ENCODE measurements at regions not wholly inside any gene's neighbourhood (a gene's known extent, or its start where the extent isn't known, plus 50 kb on each side); places are given as distances from the start of the nearest gene placed in this dataset.

GRCh38 chr4:57401586-57401985, 291.4 kb upstream of the IGFBP7 start:
- H3K4me1 ChIP-seq = no peaks in the 10 kb centered on the region
- no peak overlapping the region for H3K27ac ChIP-seq
- no peak overlapping the region for H3K4me3 ChIP-seq
- no peaks in the 10 kb centered on the region for H3K36me3 ChIP-seq
- H3K27me3 ChIP-seq = no peaks in the 10 kb centered on the region
- DNase-seq (ENCODE audit: low spot score in 2 of 2) = no peak
- 87% methylated on average over 4 of the region's 4 CpGs for WGBS
- no peaks in the 10 kb centered on the region for H3K9me3 ChIP-seq
- TF ChIP-seq CTCF (IDR thresholded peaks at IDR 0.05) (no peak), POLR2A (IDR thresholded peaks at IDR 0.05) (no peak), EP300 (IDR thresholded peaks at IDR 0.05) (no peak), POLR2AphosphoS5 (IDR thresholded peaks at IDR 0.05) (no peak)

- 97% methylated on average over 3 of the region's 3 CpGs for WGBS
- no peaks in the 10 kb centered on the region for H3K27me3 ChIP-seq
- H3K27ac ChIP-seq = no peak overlapping the region
- DNase-seq (ENCODE audit: low spot score in 2 of 2) = no peak
- TF ChIP-seq CTCF (IDR thresholded peaks at IDR 0.05) = no peak
- TF ChIP-seq EP300 (IDR thresholded peaks at IDR 0.05) = no peak
- TF ChIP-seq POLR2AphosphoS5 (IDR thresholded peaks at IDR 0.05) = no peak
- no peak for TF ChIP-seq POLR2A (IDR thresholded peaks at IDR 0.05)
- no peaks in the 10 kb centered on the region for H3K4me1 ChIP-seq
- no peak overlapping the region for H3K4me3 ChIP-seq
- H3K36me3 ChIP-seq = no peaks in the 10 kb centered on the region
- H3K9me3 ChIP-seq = no peaks in the 10 kb centered on the region
Measured at GRCh38 chr4:57378766-57379165, 268.6 kb upstream of the IGFBP7 start.

- H3K27me3 ChIP-seq = no peaks in the 10 kb centered on the region
- 83% methylated on average over 1 of the region's 1 CpG for WGBS
- no peak overlapping the region for H3K27ac ChIP-seq
- no peaks in the 10 kb centered on the region for H3K4me1 ChIP-seq
- TF ChIP-seq CTCF (IDR thresholded peaks at IDR 0.05) = no peak
- TF ChIP-seq POLR2A (IDR thresholded peaks at IDR 0.05) = no peak
- no peak for TF ChIP-seq EP300 (IDR thresholded peaks at IDR 0.05)
- no peak for TF ChIP-seq POLR2AphosphoS5 (IDR thresholded peaks at IDR 0.05)
- no peaks in the 10 kb centered on the region for H3K36me3 ChIP-seq
- no peaks in the 10 kb centered on the region for H3K9me3 ChIP-seq
- no peak overlapping the region for H3K4me3 ChIP-seq
- no peak for DNase-seq (ENCODE audit: low spot score in 2 of 2)
Measured at GRCh38 chr4:57374866-57375595, 264.8 kb upstream of the IGFBP7 start.

- Histone ChIP-seq H3K27ac (no peak overlapping the region), H3K36me3 (no peaks in the 10 kb centered on the region), H3K4me1 (no peaks in the 10 kb centered on the region), H3K9me3 (no peaks in the 10 kb centered on the region), H3K27me3 (no peaks in the 10 kb centered on the region), H3K4me3 (no peak overlapping the region)
- 87% methylated on average over 1 of the region's 1 CpG for WGBS
- no peak for DNase-seq (ENCODE audit: low spot score in 2 of 2)
- TF ChIP-seq CTCF (IDR thresholded peaks at IDR 0.05) (no peak), EP300 (IDR thresholded peaks at IDR 0.05) (no peak), POLR2AphosphoS5 (IDR thresholded peaks at IDR 0.05) (no peak), POLR2A (IDR thresholded peaks at IDR 0.05) (no peak)
Measured at GRCh38 chr4:57373991-57374390, 263.8 kb upstream of the IGFBP7 start.

- H3K27ac ChIP-seq = no peak overlapping the region
- H3K4me3 ChIP-seq = no peak overlapping the region
- H3K4me1 ChIP-seq = no peaks in the 10 kb centered on the region
- no peak for TF ChIP-seq EP300 (IDR thresholded peaks at IDR 0.05)
- TF ChIP-seq POLR2AphosphoS5 (IDR thresholded peaks at IDR 0.05) = no peak
- no peak for TF ChIP-seq POLR2A (IDR thresholded peaks at IDR 0.05)
- TF ChIP-seq CTCF (IDR thresholded peaks at IDR 0.05) = no peak
- H3K27me3 ChIP-seq = no peaks in the 10 kb centered on the region
- 79% methylated on average over 4 of the region's 4 CpGs for WGBS
- no peaks in the 10 kb centered on the region for H3K36me3 ChIP-seq
- H3K9me3 ChIP-seq = no peaks in the 10 kb centered on the region
- no peak for DNase-seq (ENCODE audit: low spot score in 2 of 2)
Measured at GRCh38 chr4:57371671-57372070, 261.5 kb upstream of the IGFBP7 start.

Data from suprapubic skin (tissue), 4 donors.